Occipital lobe (tissue), 1 donor: ENCODE measurements at regions not wholly inside any gene's neighbourhood (a gene's known extent, or its start where the extent isn't known, plus 50 kb on each side); places are given as distances from the start of the nearest gene placed in this dataset.

Source experiments
- DNase-seq: peaks from one replicate; lab custom pipeline; 2025; lab: John Stamatoyannopoulos, UW

GRCh38 chr6:112710710-112711109 lies 363.6 kb downstream of the RFPL4B start:
- DNase-seq, result no peak

- no peak for DNase-seq
Observed at GRCh38 chr6:112713402-112713801, 366.3 kb downstream of the RFPL4B start.

GRCh38 chr6:112717401-112717800 lies 370.3 kb downstream of the RFPL4B start:
- no peak for DNase-seq

GRCh38 chr6:112717856-112718255 lies 370.7 kb downstream of the RFPL4B start:
- no peak for DNase-seq

- DNase-seq, result no peak
Observed at GRCh38 chr6:112725541-112726085, 378.5 kb downstream of the RFPL4B start.

GRCh38 chr6:112735129-112735528 lies 388.0 kb downstream of the RFPL4B start:
- DNase-seq, result no peak

- no peak for DNase-seq
Observed at GRCh38 chr6:112739766-112740165, 392.6 kb downstream of the RFPL4B start.

GRCh38 chr6:112743323-112743722 lies 396.2 kb downstream of the RFPL4B start:
- no peak for DNase-seq

- no peak for DNase-seq
Observed at GRCh38 chr6:112744827-112745226, 397.7 kb downstream of the RFPL4B start.

- no peak for DNase-seq
Observed at GRCh38 chr6:112745765-112746164, 398.6 kb downstream of the RFPL4B start.

- DNase-seq, result no peak
Observed at GRCh38 chr6:112749673-112750072, 402.5 kb downstream of the RFPL4B start.

GRCh38 chr6:112752305-112752704 lies 405.2 kb downstream of the RFPL4B start:
- DNase-seq, result no peak

- no peak for DNase-seq
Observed at GRCh38 chr6:112752791-112753190, 405.7 kb downstream of the RFPL4B start.

GRCh38 chr6:112760831-112761230 lies 413.7 kb downstream of the RFPL4B start:
- DNase-seq, result no peak

- DNase-seq, result no peak
Observed at GRCh38 chr6:112761740-112762139, 414.6 kb downstream of the RFPL4B start.

- DNase-seq, result no peak
Observed at GRCh38 chr6:112764377-112764776, 417.2 kb downstream of the RFPL4B start.

- DNase-seq, result no peak
Observed at GRCh38 chr6:112770308-112770707, 423.2 kb downstream of the RFPL4B start.

- no peak for DNase-seq
Observed at GRCh38 chr6:112773187-112773586, 426.1 kb downstream of the RFPL4B start.

- DNase-seq, result no peak
Observed at GRCh38 chr6:112774319-112774718, 427.2 kb downstream of the RFPL4B start.

- peak; percentile 43 for DNase-seq
Observed at GRCh38 chr6:112780498-112781096, 433.5 kb downstream of the RFPL4B start.

- no peak for DNase-seq
Observed at GRCh38 chr6:112781241-112781640, 434.1 kb downstream of the RFPL4B start.

- DNase-seq, result no peak
Observed at GRCh38 chr6:112785408-112785807, 438.3 kb downstream of the RFPL4B start.

- DNase-seq, result no peak
Observed at GRCh38 chr6:112786801-112787200, 439.7 kb downstream of the RFPL4B start.

- DNase-seq, result no peak
Observed at GRCh38 chr6:112787371-112787770, 440.2 kb downstream of the RFPL4B start.
